Thyroid gland (tissue), 4 donors: ENCODE measurements at regions not wholly inside any gene's neighbourhood (a gene's known extent, or its start where the extent isn't known, plus 50 kb on each side); places are given as distances from the start of the nearest gene placed in this dataset.
"Not testable (repeated sequence)": the region's sequence is repeated elsewhere in the genome, so short reads cannot be mapped to it uniquely, and the experiment has no call there.

Source experiments
- CTCF ChIP-seq, 6 experiments: fragments of 200-600 bp in 3 of 6; fragments of 450-650 bp in 3 of 6; sonication (generic) in 3 of 6; IDR thresholded peaks; one replicate each; pipeline ENCODE4 v1.5.1; 2016 to 2019; ENCODE audit warnings: antibody characterized with exemption in 6 of 6, mild to moderate bottlenecking in 2 of 6, inconsistent platforms in 1 of 6, moderate library complexity in 1 of 6
- POLR2A ChIP-seq, 2 donors: fragments of 450-650 bp; IDR thresholded peaks; one replicate each; pipeline ENCODE4 v1.6.1; 2017; ENCODE audit warnings: antibody characterized with exemption in 2 of 2, mild to moderate bottlenecking in 2 of 2, moderate library complexity in 1 of 2

- TF ChIP-seq CTCF, POLR2A (IDR thresholded peaks at IDR 0.05): not testable (repeated sequence)
Measured at GRCh38 chr2:53486185-53486899, 281.3 kb upstream of the CHAC2 start.
